ENCODE measurements at regions not wholly inside any gene's neighbourhood (a gene's known extent, or its start where the extent isn't known, plus 50 kb on each side); places are given as distances from the start of the nearest gene placed in this dataset.

GRCh38 chr4:22202246-22202974 is 253.8 kb upstream of the KCNIP4 start:
- TF ChIP-seq CTCF (tag by site-specific recombination; IDR thresholded peaks at IDR 0.05) (no peak), ZNF350 (tag by site-specific recombination; IDR thresholded peaks at IDR 0.05) (no peak)

All from HEK293 (cell line).